IPS DF 4.7 (cell line): ENCODE measurements at regions not wholly inside any gene's neighbourhood (a gene's known extent, or its start where the extent isn't known, plus 50 kb on each side); places are given as distances from the start of the nearest gene placed in this dataset.
"Not testable (repeated sequence)": the region's sequence is repeated elsewhere in the genome, so short reads cannot be mapped to it uniquely, and the experiment has no call there.

ENCODE experiments used
- DNase-seq: peaks from one replicate; pipeline ENCODE4 v3.0.0-alpha.2; 2013; ENCODE audit warnings: low spot score; ENCODE audit errors: extremely low read depth

- no peak for DNase-seq
Observed at GRCh38 chr1:187038784-187039183, 210.0 kb downstream of the PLA2G4A start.

GRCh38 chr1:187041104-187041503 is 212.4 kb downstream of the PLA2G4A start:
- no peak for DNase-seq

- DNase-seq = no peak
Observed at GRCh38 chr1:187042538-187042937, 213.8 kb downstream of the PLA2G4A start.

GRCh38 chr1:187043433-187043832 is 214.7 kb downstream of the PLA2G4A start:
- not testable (repeated sequence) for DNase-seq

GRCh38 chr1:187044411-187044810 is 215.7 kb downstream of the PLA2G4A start:
- DNase-seq = no peak

GRCh38 chr1:187045371-187045770 is 216.6 kb downstream of the PLA2G4A start:
- no peak for DNase-seq

- DNase-seq = no peak
Observed at GRCh38 chr1:187046293-187046692, 217.5 kb downstream of the PLA2G4A start.

GRCh38 chr1:187047298-187047697 is 218.5 kb downstream of the PLA2G4A start:
- peak; percentile 38 for DNase-seq

- DNase-seq = peak; percentile 38
Observed at GRCh38 chr1:187051618-187052232, 223.0 kb downstream of the PLA2G4A start.

- no peak for DNase-seq
Observed at GRCh38 chr1:187053876-187054275, 225.1 kb downstream of the PLA2G4A start.

- DNase-seq = no peak
Observed at GRCh38 chr1:187054862-187055757, 226.4 kb downstream of the PLA2G4A start.

GRCh38 chr1:187063271-187063670 is 234.5 kb downstream of the PLA2G4A start:
- no peak for DNase-seq

GRCh38 chr1:187067160-187067559 is 238.4 kb downstream of the PLA2G4A start:
- DNase-seq = no peak

- no peak for DNase-seq
Observed at GRCh38 chr1:187070076-187070475, 241.3 kb downstream of the PLA2G4A start.

GRCh38 chr1:187072262-187073034 is 243.7 kb downstream of the PLA2G4A start:
- not testable (repeated sequence) for DNase-seq

GRCh38 chr1:187073035-187073560 is 244.3 kb downstream of the PLA2G4A start:
- DNase-seq = not testable (repeated sequence)

- DNase-seq = not testable (repeated sequence)
Observed at GRCh38 chr1:187073634-187074245, 245.0 kb downstream of the PLA2G4A start.

- no peak for DNase-seq
Observed at GRCh38 chr1:187074445-187075048, 245.8 kb downstream of the PLA2G4A start.

- no peak for DNase-seq
Observed at GRCh38 chr1:187076922-187077321, 248.2 kb downstream of the PLA2G4A start.

- no peak for DNase-seq
Observed at GRCh38 chr1:187078321-187078720, 249.6 kb downstream of the PLA2G4A start.

- no peak for DNase-seq
Observed at GRCh38 chr1:187078916-187079315, 250.2 kb downstream of the PLA2G4A start.
